ENCODE measurements at regions not wholly inside any gene's neighbourhood (a gene's known extent, or its start where the extent isn't known, plus 50 kb on each side); places are given as distances from the start of the nearest gene placed in this dataset.

- 86% methylated on average over 1 of the region's 2 CpGs for WGBS (ENCODE audit: insufficient coverage)
- H3K27me3 Mint-ChIP-seq = no peaks in the 10 kb centered on the region
- no peak overlapping the region for H3K27ac Mint-ChIP-seq
- H3K4me1 Mint-ChIP-seq = no peaks in the 10 kb centered on the region
- Histone ChIP-seq H3K36me3 (ENCODE audit: control insufficient read depth in 2 of 2, extremely low read depth in 1 of 2, insufficient read depth in 1 of 2, low read length in 1 of 2) (no peaks in the 10 kb centered on the region), H3K4me1 (ENCODE audit: control insufficient read depth in 1 of 2, extremely low read depth in 1 of 2, insufficient read depth in 2 of 2, low read length in 2 of 2) (no peaks in the 10 kb centered on the region), H3K27me3 (replicated peaks in 1 of 2; ENCODE audit: control insufficient read depth in 2 of 2, extremely low read depth in 1 of 2, insufficient read depth in 2 of 2, low read length in 1 of 2) (no peaks in the 10 kb centered on the region), H3K27ac (ENCODE audit: low read length) (no peak overlapping the region), H3K9me3 (no peaks in the 10 kb centered on the region), H3K4me3 (ENCODE audit: control insufficient read depth in 1 of 2, extremely low read depth in 1 of 2, low read length in 1 of 2) (no peak overlapping the region)
- ATAC-seq (replicated peaks in 1 of 4) (no peak), DNase-seq (no peak)
- H3K36me3 Mint-ChIP-seq = no peaks in the 10 kb centered on the region
- no peak overlapping the region for H3K4me3 Mint-ChIP-seq
- ChIA-PET POLR2A (no interaction called here), CTCF (no interaction called here)
- H3K9me3 Mint-ChIP-seq = peaks cover 4 to 20% (median 10%) of the 10 kb centered on the region in 3 donors
Observed at GRCh38 chr12:114995891-114996290, 311.9 kb upstream of the TBX3 start.

- Mint-ChIP-seq H3K36me3 (no peaks in the 10 kb centered on the region), H3K4me3 (no peak overlapping the region), H3K27me3 (no peaks in the 10 kb centered on the region), H3K27ac (no peak overlapping the region), H3K4me1 (no peaks in the 10 kb centered on the region), H3K9me3 (peaks cover 7 to 15% (median 13%) of the 10 kb centered on the region in 3 donors)
- no peaks in the 10 kb centered on the region for H3K9me3 ChIP-seq
- DNase-seq (no peak), ATAC-seq (replicated peaks in 1 of 4) (no peak)
- POLR2A ChIA-PET = no interaction called here
- no peaks in the 10 kb centered on the region for H3K27me3 ChIP-seq (replicated peaks in 1 of 2; ENCODE audit: control insufficient read depth in 2 of 2, extremely low read depth in 1 of 2, insufficient read depth in 2 of 2, low read length in 1 of 2)
- H3K27ac ChIP-seq (ENCODE audit: low read length) = no peak overlapping the region
- no peaks in the 10 kb centered on the region for H3K4me1 ChIP-seq (ENCODE audit: control insufficient read depth in 1 of 2, extremely low read depth in 1 of 2, insufficient read depth in 2 of 2, low read length in 2 of 2)
- H3K4me3 ChIP-seq (ENCODE audit: control insufficient read depth in 1 of 2, extremely low read depth in 1 of 2, low read length in 1 of 2) = no peak overlapping the region
- CTCF ChIA-PET = no interaction called here
- no CpG with 5 or more reads among the region's 3 CpGs for WGBS (ENCODE audit: insufficient coverage)
- no peaks in the 10 kb centered on the region for H3K36me3 ChIP-seq (ENCODE audit: control insufficient read depth in 2 of 2, extremely low read depth in 1 of 2, insufficient read depth in 1 of 2, low read length in 1 of 2)
Observed at GRCh38 chr12:114993165-114993564, 309.2 kb upstream of the TBX3 start.

GRCh38 chr12:114992443-114992842 is 308.5 kb upstream of the TBX3 start:
- peaks cover 7 to 15% (median 13%) of the 10 kb centered on the region in 3 donors for H3K9me3 Mint-ChIP-seq
- DNase-seq = no peak
- WGBS (ENCODE audit: insufficient coverage) = 71% methylated on average over 1 of the region's 1 CpG
- no peaks in the 10 kb centered on the region for H3K4me1 Mint-ChIP-seq
- Histone ChIP-seq H3K9me3 (no peaks in the 10 kb centered on the region), H3K4me1 (ENCODE audit: control insufficient read depth in 1 of 2, extremely low read depth in 1 of 2, insufficient read depth in 2 of 2, low read length in 2 of 2) (no peaks in the 10 kb centered on the region), H3K27me3 (replicated peaks in 1 of 2; ENCODE audit: control insufficient read depth in 2 of 2, extremely low read depth in 1 of 2, insufficient read depth in 2 of 2, low read length in 1 of 2) (no peaks in the 10 kb centered on the region), H3K27ac (ENCODE audit: low read length) (no peak overlapping the region), H3K36me3 (ENCODE audit: control insufficient read depth in 2 of 2, extremely low read depth in 1 of 2, insufficient read depth in 1 of 2, low read length in 1 of 2) (no peaks in the 10 kb centered on the region), H3K4me3 (ENCODE audit: control insufficient read depth in 1 of 2, extremely low read depth in 1 of 2, low read length in 1 of 2) (no peak overlapping the region)
- ChIA-PET POLR2A (no interaction called here), CTCF (no interaction called here)
- H3K27me3 Mint-ChIP-seq = no peaks in the 10 kb centered on the region
- no peaks in the 10 kb centered on the region for H3K36me3 Mint-ChIP-seq
- H3K27ac Mint-ChIP-seq = no peak overlapping the region
- no peak overlapping the region for H3K4me3 Mint-ChIP-seq
- no peak for ATAC-seq (replicated peaks in 1 of 4)

DNA sequence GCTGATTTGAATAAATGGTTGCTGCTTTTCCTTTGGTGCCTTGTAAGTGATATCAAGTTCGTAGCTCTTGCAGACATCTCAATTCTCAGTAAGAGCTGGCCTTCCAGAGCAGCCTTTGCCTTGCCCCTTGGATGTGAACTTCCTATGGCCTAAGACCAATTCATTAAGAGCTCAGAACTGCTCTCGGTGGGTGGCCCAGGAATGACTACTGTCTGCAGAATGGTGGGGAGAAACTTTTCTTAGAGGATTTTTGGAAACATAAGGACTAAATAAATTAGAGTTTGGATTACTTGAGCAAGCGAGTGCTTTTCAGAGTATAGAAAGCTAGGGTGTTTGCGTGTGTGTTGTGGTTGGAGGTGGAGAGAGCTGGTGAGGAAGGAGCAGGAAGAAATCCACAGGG is 306.4 kb upstream of the TBX3 start:
- ATAC-seq (replicated peaks in 1 of 4) (no peak), DNase-seq (no peak)
- no peak overlapping the region for H3K27ac ChIP-seq (ENCODE audit: low read length)
- H3K9me3 Mint-ChIP-seq = peaks cover 3 to 25% (median 13%) of the 10 kb centered on the region in 3 donors
- no peaks in the 10 kb centered on the region for H3K36me3 Mint-ChIP-seq
- no peaks in the 10 kb centered on the region for H3K4me1 Mint-ChIP-seq
- no peaks in the 10 kb centered on the region for H3K27me3 Mint-ChIP-seq
- no peak overlapping the region for H3K4me3 Mint-ChIP-seq
- H3K9me3 ChIP-seq = no peaks in the 10 kb centered on the region
- CTCF ChIA-PET = no interaction called here
- WGBS (ENCODE audit: insufficient coverage) = 60% methylated on average over 3 of the region's 4 CpGs
- no peaks in the 10 kb centered on the region for H3K27me3 ChIP-seq (replicated peaks in 1 of 2; ENCODE audit: control insufficient read depth in 2 of 2, extremely low read depth in 1 of 2, insufficient read depth in 2 of 2, low read length in 1 of 2)
- no peak overlapping the region for H3K4me3 ChIP-seq (ENCODE audit: control insufficient read depth in 1 of 2, extremely low read depth in 1 of 2, low read length in 1 of 2)
- no peak overlapping the region for H3K27ac Mint-ChIP-seq
- no peaks in the 10 kb centered on the region for H3K4me1 ChIP-seq (ENCODE audit: control insufficient read depth in 1 of 2, extremely low read depth in 1 of 2, insufficient read depth in 2 of 2, low read length in 2 of 2)
- no peaks in the 10 kb centered on the region for H3K36me3 ChIP-seq (ENCODE audit: control insufficient read depth in 2 of 2, extremely low read depth in 1 of 2, insufficient read depth in 1 of 2, low read length in 1 of 2)
- POLR2A ChIA-PET = no interaction called here

DNA sequence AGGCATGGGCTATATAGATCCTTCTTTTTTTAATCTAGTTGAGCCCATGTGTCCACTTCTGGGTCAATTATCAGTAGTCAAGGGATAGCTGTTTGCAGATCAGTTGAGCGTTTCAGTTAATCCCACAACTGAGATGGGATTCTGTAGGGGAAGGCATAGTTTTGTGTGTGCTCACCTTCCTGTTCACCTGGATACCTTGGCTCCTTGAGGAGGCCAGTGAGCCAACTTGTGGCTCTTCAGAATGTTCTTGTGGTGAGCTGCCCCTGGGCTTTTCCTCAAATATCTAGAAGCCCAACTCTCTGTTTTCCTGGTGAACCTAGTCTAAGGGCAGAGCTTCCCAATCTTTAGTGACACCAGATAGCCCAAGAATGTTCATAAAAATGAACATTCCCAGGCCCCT is 302.9 kb upstream of the TBX3 start:
- Mint-ChIP-seq H3K36me3 (no peaks in the 10 kb centered on the region), H3K9me3 (peaks cover 6 to 30% (median 15%) of the 10 kb centered on the region in 3 donors), H3K27me3 (no peaks in the 10 kb centered on the region), H3K4me1 (no peaks in the 10 kb centered on the region), H3K4me3 (no peak overlapping the region), H3K27ac (no peak overlapping the region)
- no peaks in the 10 kb centered on the region for H3K27me3 ChIP-seq (replicated peaks in 1 of 2; ENCODE audit: control insufficient read depth in 2 of 2, extremely low read depth in 1 of 2, insufficient read depth in 2 of 2, low read length in 1 of 2)
- ATAC-seq (replicated peaks in 1 of 4) = no peak
- WGBS (ENCODE audit: insufficient coverage) = 83% methylated on average over 1 of the region's 1 CpG
- no peak for DNase-seq
- no peak overlapping the region for H3K27ac ChIP-seq (ENCODE audit: low read length)
- ChIA-PET POLR2A (no interaction called here), CTCF (no interaction called here)
- H3K36me3 ChIP-seq (ENCODE audit: control insufficient read depth in 2 of 2, extremely low read depth in 1 of 2, insufficient read depth in 1 of 2, low read length in 1 of 2) = no peaks in the 10 kb centered on the region
- no peaks in the 10 kb centered on the region for H3K9me3 ChIP-seq
- no peaks in the 10 kb centered on the region for H3K4me1 ChIP-seq (ENCODE audit: control insufficient read depth in 1 of 2, extremely low read depth in 1 of 2, insufficient read depth in 2 of 2, low read length in 2 of 2)
- no peak overlapping the region for H3K4me3 ChIP-seq (ENCODE audit: control insufficient read depth in 1 of 2, extremely low read depth in 1 of 2, low read length in 1 of 2)

DNA sequence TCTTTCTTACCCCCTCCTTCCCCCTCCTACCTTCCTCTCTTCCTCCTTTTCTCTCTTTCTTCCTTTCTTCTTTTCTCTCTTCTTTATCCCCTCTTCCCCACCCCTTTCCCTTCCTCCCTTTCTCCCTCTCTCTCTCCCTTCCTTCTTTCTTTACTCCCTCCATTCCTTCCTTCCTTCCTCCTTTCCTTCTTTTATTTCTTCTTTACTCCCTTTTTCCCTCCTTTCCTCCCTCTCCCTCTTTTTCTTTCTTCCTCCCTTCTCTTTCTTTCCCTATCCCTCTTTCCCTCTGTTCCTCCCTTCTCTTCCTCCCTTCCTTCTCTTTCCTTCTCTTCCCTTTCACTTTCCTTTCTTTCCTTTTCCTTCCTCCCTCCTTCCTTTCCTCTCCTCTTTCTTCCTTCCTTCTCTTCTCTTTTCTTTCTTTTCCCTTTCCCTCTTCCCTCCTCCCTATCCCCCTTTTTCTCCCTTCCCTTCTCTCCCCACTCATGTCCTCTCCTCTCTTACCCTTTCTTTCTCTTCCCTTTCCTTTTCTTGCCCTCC is 302.3 kb upstream of the TBX3 start:
- POLR2A ChIA-PET = no interaction called here
- Mint-ChIP-seq H3K36me3 (no peaks in the 10 kb centered on the region), H3K27ac (no peak overlapping the region), H3K27me3 (no peaks in the 10 kb centered on the region), H3K4me1 (no peaks in the 10 kb centered on the region), H3K9me3 (peaks cover 7 to 31% (median 15%) of the 10 kb centered on the region in 3 donors), H3K4me3 (no peak overlapping the region)
- Histone ChIP-seq H3K27ac (ENCODE audit: low read length) (no peak overlapping the region), H3K9me3 (no peaks in the 10 kb centered on the region), H3K4me3 (ENCODE audit: control insufficient read depth in 1 of 2, extremely low read depth in 1 of 2, low read length in 1 of 2) (no peak overlapping the region), H3K36me3 (ENCODE audit: control insufficient read depth in 2 of 2, extremely low read depth in 1 of 2, insufficient read depth in 1 of 2, low read length in 1 of 2) (no peaks in the 10 kb centered on the region), H3K27me3 (replicated peaks in 1 of 2; ENCODE audit: control insufficient read depth in 2 of 2, extremely low read depth in 1 of 2, insufficient read depth in 2 of 2, low read length in 1 of 2) (no peaks in the 10 kb centered on the region), H3K4me1 (ENCODE audit: control insufficient read depth in 1 of 2, extremely low read depth in 1 of 2, insufficient read depth in 2 of 2, low read length in 2 of 2) (no peaks in the 10 kb centered on the region)
- ATAC-seq (replicated peaks in 1 of 4) (no peak), DNase-seq (no peak)
- CTCF ChIA-PET = no interaction called here

GRCh38 chr12:114984634-114985061 is 300.7 kb upstream of the TBX3 start:
- WGBS (ENCODE audit: insufficient coverage) = no CpG with 5 or more reads among the region's 2 CpGs
- Histone ChIP-seq H3K4me3 (ENCODE audit: control insufficient read depth in 1 of 2, extremely low read depth in 1 of 2, low read length in 1 of 2) (no peak overlapping the region), H3K36me3 (ENCODE audit: control insufficient read depth in 2 of 2, extremely low read depth in 1 of 2, insufficient read depth in 1 of 2, low read length in 1 of 2) (no peaks in the 10 kb centered on the region), H3K27ac (ENCODE audit: low read length) (no peak overlapping the region), H3K9me3 (no peaks in the 10 kb centered on the region), H3K4me1 (ENCODE audit: control insufficient read depth in 1 of 2, extremely low read depth in 1 of 2, insufficient read depth in 2 of 2, low read length in 2 of 2) (no peaks in the 10 kb centered on the region), H3K27me3 (replicated peaks in 1 of 2; ENCODE audit: control insufficient read depth in 2 of 2, extremely low read depth in 1 of 2, insufficient read depth in 2 of 2, low read length in 1 of 2) (no peaks in the 10 kb centered on the region)
- H3K27me3 Mint-ChIP-seq = peaks cover 0 to 4% of the 10 kb centered on the region in 2 donors
- H3K9me3 Mint-ChIP-seq = peaks cover 15 to 35% (median 21%) of the 10 kb centered on the region in 3 donors
- H3K27ac Mint-ChIP-seq = no peak overlapping the region
- no peaks in the 10 kb centered on the region for H3K36me3 Mint-ChIP-seq
- no peaks in the 10 kb centered on the region for H3K4me1 Mint-ChIP-seq
- no peak overlapping the region for H3K4me3 Mint-ChIP-seq
- no peak for ATAC-seq (replicated peaks in 1 of 4)
- no peak for DNase-seq
- ChIA-PET POLR2A (no interaction called here), CTCF (no interaction called here)
